ENCODE measurements at regions not wholly inside any gene's neighbourhood (a gene's known extent, or its start where the extent isn't known, plus 50 kb on each side); places are given as distances from the start of the nearest gene placed in this dataset.

DNA sequence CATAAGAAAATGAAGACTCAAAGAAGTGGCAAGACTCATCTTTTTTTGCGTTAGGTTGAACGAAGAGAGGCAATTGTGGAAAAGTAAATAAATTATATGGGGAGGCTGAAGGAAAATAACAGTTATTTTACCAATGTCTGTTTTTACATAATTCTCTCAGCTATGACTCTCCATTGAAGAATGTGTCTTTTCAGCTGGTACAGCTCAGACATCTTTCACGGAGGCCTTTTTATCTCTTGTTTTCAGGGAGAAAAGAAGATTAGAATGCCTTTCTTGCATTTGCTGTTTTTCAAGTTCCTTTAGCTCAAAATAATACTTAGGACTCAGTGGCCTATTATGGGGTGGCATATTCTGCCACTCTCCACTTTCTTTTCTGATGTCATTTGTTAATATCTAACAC, 153.0 kb downstream of the ADAM29 start:
- no peak overlapping the region for H3K4me3 ChIP-seq
- H3K36me3 ChIP-seq (ENCODE audit: control insufficient read depth, insufficient read depth, low read length): no peaks in the 10 kb centered on the region
- H3K27ac ChIP-seq (ENCODE audit: extremely low read depth, low read depth, low read length): no peak overlapping the region
- H4K20me1 ChIP-seq (replicated peaks; ENCODE audit: control insufficient read depth, insufficient read depth, low read length): no peaks in the 10 kb centered on the region
- FAIRE-seq (no peak), DNase-seq (ENCODE audit: extremely low read depth in 1 of 4, low spot score in 3 of 4) (no peak), ATAC-seq (no peak)
- no peaks in the 10 kb centered on the region for H3K9me1 ChIP-seq (ENCODE audit: control insufficient read depth, insufficient read depth, low read length)
- H2AFZ ChIP-seq (ENCODE audit: low read depth, low read length): no peak overlapping the region
- CTCF ChIA-PET (ENCODE audit: low intra/inter-chr PET ratio): no interaction called here
- intact Hi-C loops (cut with micrococcal nuclease) (no loop called here), in situ Hi-C loops (cut with MboI) (no loop called here)
- H3K27me3 ChIP-seq (ENCODE audit: control insufficient read depth in 2 of 2, insufficient read depth in 2 of 2, low read length in 2 of 2): no peaks in the 10 kb centered on the region
- WGBS (ENCODE audit: insufficient coverage, low coverage, missing lambda C conversion rate): 0% methylated on average over 3 of the region's 3 CpGs
- TF ChIP-seq CEBPG (CRISPR knock-in tag; IDR thresholded peaks at IDR 0.05): no peak
- TF ChIP-seq CEBPG (tag; conservative IDR thresholded peaks at IDR 0.05 in 1 of 2, IDR thresholded peaks at IDR 0.05 in 1 of 2): no peak
- TF ChIP-seq ZNF140 (CRISPR knock-in tag; IDR thresholded peaks at IDR 0.05): no peak
- TF ChIP-seq, protein P1, sequence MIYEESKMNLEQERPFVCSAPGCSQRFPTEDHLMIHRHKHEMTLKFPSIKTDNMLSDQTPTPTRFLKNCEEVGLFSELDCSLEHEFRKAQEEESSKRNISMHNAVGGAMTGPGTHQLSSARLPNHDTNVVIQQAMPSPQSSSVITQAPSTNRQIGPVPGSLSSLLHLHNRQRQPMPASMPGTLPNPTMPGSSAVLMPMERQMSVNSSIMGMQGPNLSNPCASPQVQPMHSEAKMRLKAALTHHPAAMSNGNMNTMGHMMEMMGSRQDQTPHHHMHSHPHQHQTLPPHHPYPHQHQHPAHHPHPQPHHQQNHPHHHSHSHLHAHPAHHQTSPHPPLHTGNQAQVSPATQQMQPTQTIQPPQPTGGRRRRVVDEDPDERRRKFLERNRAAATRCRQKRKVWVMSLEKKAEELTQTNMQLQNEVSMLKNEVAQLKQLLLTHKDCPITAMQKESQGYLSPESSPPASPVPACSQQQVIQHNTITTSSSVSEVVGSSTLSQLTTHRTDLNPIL (CRISPR knock-in tag; IDR thresholded peaks at IDR 0.05): no peak
- TF ChIP-seq STAT5A (IDR thresholded peaks at IDR 0.05; ENCODE audit: borderline replicate concordance, low read length): no peak
- TF ChIP-seq CSDE1 (IDR thresholded peaks at IDR 0.05): no peak
- TF ChIP-seq, protein P2, sequence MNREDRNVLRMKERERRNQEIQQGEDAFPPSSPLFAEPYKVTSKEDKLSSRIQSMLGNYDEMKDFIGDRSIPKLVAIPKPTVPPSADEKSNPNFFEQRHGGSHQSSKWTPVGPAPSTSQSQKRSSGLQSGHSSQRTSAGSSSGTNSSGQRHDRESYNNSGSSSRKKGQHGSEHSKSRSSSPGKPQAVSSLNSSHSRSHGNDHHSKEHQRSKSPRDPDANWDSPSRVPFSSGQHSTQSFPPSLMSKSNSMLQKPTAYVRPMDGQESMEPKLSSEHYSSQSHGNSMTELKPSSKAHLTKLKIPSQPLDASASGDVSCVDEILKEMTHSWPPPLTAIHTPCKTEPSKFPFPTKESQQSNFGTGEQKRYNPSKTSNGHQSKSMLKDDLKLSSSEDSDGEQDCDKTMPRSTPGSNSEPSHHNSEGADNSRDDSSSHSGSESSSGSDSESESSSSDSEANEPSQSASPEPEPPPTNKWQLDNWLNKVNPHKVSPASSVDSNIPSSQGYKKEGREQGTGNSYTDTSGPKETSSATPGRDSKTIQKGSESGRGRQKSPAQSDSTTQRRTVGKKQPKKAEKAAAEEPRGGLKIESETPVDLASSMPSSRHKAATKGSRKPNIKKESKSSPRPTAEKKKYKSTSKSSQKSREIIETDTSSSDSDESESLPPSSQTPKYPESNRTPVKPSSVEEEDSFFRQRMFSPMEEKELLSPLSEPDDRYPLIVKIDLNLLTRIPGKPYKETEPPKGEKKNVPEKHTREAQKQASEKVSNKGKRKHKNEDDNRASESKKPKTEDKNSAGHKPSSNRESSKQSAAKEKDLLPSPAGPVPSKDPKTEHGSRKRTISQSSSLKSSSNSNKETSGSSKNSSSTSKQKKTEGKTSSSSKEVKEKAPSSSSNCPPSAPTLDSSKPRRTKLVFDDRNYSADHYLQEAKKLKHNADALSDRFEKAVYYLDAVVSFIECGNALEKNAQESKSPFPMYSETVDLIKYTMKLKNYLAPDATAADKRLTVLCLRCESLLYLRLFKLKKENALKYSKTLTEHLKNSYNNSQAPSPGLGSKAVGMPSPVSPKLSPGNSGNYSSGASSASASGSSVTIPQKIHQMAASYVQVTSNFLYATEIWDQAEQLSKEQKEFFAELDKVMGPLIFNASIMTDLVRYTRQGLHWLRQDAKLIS (CRISPR knock-in tag; IDR thresholded peaks at IDR 0.05): no peak
- no peak for TF ChIP-seq ETS2 (tag; IDR thresholded peaks at IDR 0.05; ENCODE audit: borderline replicate concordance, poor library complexity, severe bottlenecking)
- POLR2A ChIA-PET: no interaction called here
- H3K4me2 ChIP-seq (ENCODE audit: insufficient read depth, low read length): no peak overlapping the region
- H3K9me3 ChIP-seq (replicated peaks; ENCODE audit: control insufficient read depth, insufficient read depth, low read depth, low read length): no peaks in the 10 kb centered on the region
- no peaks in the 10 kb centered on the region for H3K4me1 ChIP-seq (replicated peaks in 1 of 2; ENCODE audit: control insufficient read depth in 2 of 2, insufficient read depth in 2 of 2, low read length in 2 of 2)
- no peaks in the 10 kb centered on the region for H3K79me2 ChIP-seq (ENCODE audit: control insufficient read depth, insufficient read depth, low read length)
- no TSS peak for BruUV-seq (replicated peaks)
- no peak overlapping the region for H3K9ac ChIP-seq (ENCODE audit: insufficient read depth in 1 of 2, low read depth in 2 of 2, low read length in 2 of 2)

Measured in K562 (cell line).